Activated CD4-positive, alpha-beta T cell treated with anti-CD3 and anti-CD28 coated beads for 36 hours (primary cell): ENCODE measurements at regions not wholly inside any gene's neighbourhood (a gene's known extent, or its start where the extent isn't known, plus 50 kb on each side); places are given as distances from the start of the nearest gene placed in this dataset.

Experiments
- ATAC-seq: fragments of 200-7000 bp; cut with Tn5 transposase; one replicate; pipeline ENCODE4 v1.10.0; 2021; ENCODE audit warnings: mild to moderate bottlenecking, moderate library complexity
- CTCF ChIA-PET: fragments of 350-600 bp; sonication (Branson Sonifier 250); formaldehyde crosslinking; loops from one replicate; lab custom pipeline; 2021; ENCODE audit warnings: antibody characterized with exemption; lab: Charles Lee
- POLR2A ChIA-PET: fragments of 350-600 bp; sonication (Branson Sonifier 250); formaldehyde crosslinking; loops from one replicate; lab custom pipeline; 2021; ENCODE audit warnings: antibody characterized with exemption, inconsistent platforms; lab: Charles Lee
- DNase-seq: peaks from one replicate; pipeline ENCODE4 v3.0.0-alpha.2; 2020
- H3K27ac Mint-ChIP-seq: one replicate; pipeline ENCODE4 v1.8.0; 2021; ENCODE audit warnings: mixed read lengths
- H3K27me3 Mint-ChIP-seq: one replicate; pipeline ENCODE4 v1.8.0; 2021; ENCODE audit warnings: mixed read lengths
- H3K36me3 Mint-ChIP-seq: one replicate; pipeline ENCODE4 v1.8.0; 2021; ENCODE audit warnings: low read depth, mixed read lengths
- H3K4me1 Mint-ChIP-seq: one replicate; pipeline ENCODE4 v1.8.0; 2021; ENCODE audit warnings: mixed read lengths
- H3K4me3 Mint-ChIP-seq: one replicate; pipeline ENCODE4 v1.8.0; 2021; ENCODE audit warnings: mild to moderate bottlenecking, moderate library complexity, mixed read lengths
- H3K9me3 Mint-ChIP-seq: one replicate; pipeline ENCODE4 v1.8.0; 2021; ENCODE audit warnings: low read depth, mixed read lengths
- intact Hi-C, 2 experiments: fragments of 100-400 bp; cut with DNase I in 1 of 2; cut with micrococcal nuclease in 1 of 2; formaldehyde crosslinking; loops; one replicate each; pipeline versions ENCODE4 v1.14.2 to v1.15.1; 2022 to 2024; cut with DNase I, micrococcal nuclease

DNA sequence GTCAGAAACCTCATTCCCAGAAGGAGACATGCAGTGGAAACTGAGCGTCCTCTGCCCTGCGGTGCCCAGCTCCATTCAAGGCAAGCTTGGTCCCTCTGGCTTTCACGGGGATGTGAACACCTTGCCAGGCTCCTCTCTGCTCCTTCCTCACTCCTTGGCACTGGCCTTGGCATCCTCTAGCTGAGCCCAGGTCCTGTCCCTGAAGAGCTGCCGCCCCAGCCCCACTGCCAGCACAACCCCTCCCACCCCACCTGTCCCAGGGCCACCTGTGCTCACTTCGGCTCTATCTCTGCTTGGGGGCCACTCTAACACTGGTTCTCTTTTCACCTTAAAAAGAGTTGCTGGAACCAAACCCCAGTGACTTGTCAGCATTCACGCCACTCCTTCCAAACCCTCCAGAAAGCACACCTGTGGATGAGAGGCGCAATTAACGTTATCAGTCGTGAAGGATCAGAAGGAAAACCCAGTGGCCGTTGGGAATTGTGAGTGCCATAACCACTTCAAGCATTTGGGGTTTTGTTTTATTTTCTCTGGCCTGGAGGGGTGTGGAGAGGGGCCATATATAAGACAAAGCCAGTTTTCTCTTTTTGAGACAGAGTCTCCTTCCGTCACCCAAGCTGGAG is 103.7 kb downstream of the AXIN2 start:
- ATAC-seq, result no peak
- intact Hi-C loops, result loop anchor here in 1 of 2 experiments (10.0 kb wide), 2 partner anchors 337 to 527 kb away; no protein-coding TSS in a partner anchor
- ChIA-PET CTCF (no interaction called here), POLR2A (no interaction called here)
- Mint-ChIP-seq H3K9me3 (no peaks in the 10 kb centered on the region), H3K36me3 (no peaks in the 10 kb centered on the region), H3K27ac (no peak overlapping the region), H3K27me3 (peaks cover 2% of the 10 kb centered on the region), H3K4me3 (no peak overlapping the region), H3K4me1 (peaks cover 6% of the 10 kb centered on the region)
- DNase-seq, result no peak

DNA sequence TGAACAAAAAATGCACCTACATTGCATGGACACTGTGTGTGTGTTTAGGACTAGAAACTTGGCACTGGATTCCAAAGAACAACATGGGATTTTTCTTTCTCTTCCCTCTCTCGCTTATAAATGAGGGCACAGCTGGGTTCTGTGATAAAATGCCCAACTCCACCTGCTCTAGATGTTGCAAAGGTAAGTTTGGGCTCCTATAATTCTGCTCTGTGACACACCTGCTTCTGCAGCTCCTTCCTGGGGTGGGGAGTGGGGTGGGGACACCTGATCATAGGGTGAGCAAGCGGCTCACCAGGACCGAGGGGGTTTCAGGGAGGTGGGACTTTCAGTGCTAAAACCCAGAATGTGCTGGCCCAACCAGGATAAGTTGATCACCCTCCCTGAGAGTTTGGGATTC is 104.3 kb downstream of the AXIN2 start:
- DNase-seq (no peak), ATAC-seq (no peak)
- Mint-ChIP-seq H3K4me3 (no peak overlapping the region), H3K36me3 (no peaks in the 10 kb centered on the region), H3K27ac (no peak overlapping the region), H3K27me3 (peaks cover 2% of the 10 kb centered on the region), H3K4me1 (peaks cover 6% of the 10 kb centered on the region), H3K9me3 (no peaks in the 10 kb centered on the region)
- ChIA-PET POLR2A (no interaction called here), CTCF (no interaction called here)
- intact Hi-C loops, result loop anchor here in 1 of 2 experiments (10.0 kb wide), 2 partner anchors 338 to 528 kb away; no protein-coding TSS in a partner anchor

DNA sequence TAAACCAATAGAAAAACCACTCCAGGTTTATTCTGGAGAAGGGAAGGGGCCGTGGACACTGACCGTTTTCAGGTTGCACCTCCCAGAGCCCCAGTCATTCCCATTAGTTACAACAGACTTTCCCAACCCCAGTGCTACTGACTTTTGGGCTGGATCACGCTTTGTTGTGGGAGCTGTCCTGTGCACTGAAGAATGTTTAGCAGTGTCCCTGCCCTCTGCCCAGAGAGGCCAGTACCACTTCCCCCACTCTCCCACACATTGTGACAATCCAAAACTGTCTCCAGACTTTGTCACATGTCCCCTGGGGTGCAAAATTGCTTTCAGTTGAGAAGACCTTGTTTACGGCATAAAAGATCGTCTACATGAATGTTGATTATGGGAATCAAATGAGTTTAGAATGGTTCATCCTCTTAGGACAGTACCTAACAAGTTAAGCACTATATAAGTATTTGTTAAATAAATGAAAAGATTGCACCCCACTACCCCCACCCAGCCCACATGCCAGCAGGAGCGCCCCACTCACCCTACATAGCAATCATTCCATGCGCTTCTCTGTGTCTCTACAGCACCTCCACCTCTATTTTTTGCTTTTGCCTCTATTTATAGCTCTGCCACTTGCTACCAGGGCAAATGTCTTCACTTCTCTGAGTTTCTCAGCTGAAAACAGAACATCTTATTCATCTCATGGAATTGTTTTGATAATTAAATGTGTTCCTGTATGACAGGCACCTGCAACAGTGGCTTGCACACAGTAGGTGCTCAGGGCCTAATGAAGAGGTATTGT is 104.9 kb downstream of the AXIN2 start:
- Mint-ChIP-seq H3K4me3 (no peak overlapping the region), H3K27ac (no peak overlapping the region), H3K9me3 (no peaks in the 10 kb centered on the region), H3K4me1 (peaks cover 6% of the 10 kb centered on the region), H3K27me3 (no peaks in the 10 kb centered on the region), H3K36me3 (no peaks in the 10 kb centered on the region)
- POLR2A ChIA-PET, result no interaction called here
- DNase-seq, result no peak
- CTCF ChIA-PET, result interaction anchor here (1.1 kb wide), 1 partner anchor 162 kb away, joined by 4 read pairs; no protein-coding TSS in a partner anchor
- no peak for ATAC-seq
- intact Hi-C loops, result loop anchor here in 1 of 2 experiments (1.0 to 10.0 kb wide), 4 partner anchors 100 to 709 kb away; no protein-coding TSS in a partner anchor

DNA sequence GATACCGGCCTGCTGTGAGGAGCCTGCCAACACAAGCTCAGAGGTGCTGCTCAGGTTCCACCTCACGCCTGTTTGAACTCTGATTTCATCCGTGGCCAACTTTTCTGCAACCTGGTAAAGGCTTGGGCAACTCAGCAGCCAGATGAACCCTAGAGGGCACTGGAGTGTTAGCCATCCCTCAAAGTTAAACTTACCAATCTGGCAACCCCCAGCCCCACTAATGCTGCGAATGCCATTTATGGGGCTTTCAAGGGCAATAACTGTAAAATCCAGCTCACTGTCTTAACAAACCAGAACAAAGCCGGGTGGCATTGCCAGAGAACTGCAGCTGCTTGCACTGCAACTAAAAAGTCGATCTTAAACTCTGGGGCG is 105.5 kb downstream of the AXIN2 start:
- H3K9me3 Mint-ChIP-seq, result no peaks in the 10 kb centered on the region
- ATAC-seq (peak; percentile 33), DNase-seq (peak; percentile 34)
- no peak overlapping the region for H3K4me3 Mint-ChIP-seq
- ChIA-PET CTCF (interaction anchor here (0.6 to 1.1 kb wide), 2 partner anchors 161 to 1191 kb away, joined by 3 to 4 read pairs; no protein-coding TSS in a partner anchor), POLR2A (interaction anchor here (0.6 kb wide), 1 partner anchor 39 kb away, joined by 5 read pairs; no protein-coding TSS in a partner anchor)
- H3K36me3 Mint-ChIP-seq, result no peaks in the 10 kb centered on the region
- H3K27me3 Mint-ChIP-seq, result no peaks in the 10 kb centered on the region
- H3K4me1 Mint-ChIP-seq, result peaks cover 6% of the 10 kb centered on the region
- H3K27ac Mint-ChIP-seq, result no peak overlapping the region
- intact Hi-C loops, result loop anchor here in 1 of 2 experiments (1.0 to 10.0 kb wide), 4 partner anchors 100 to 709 kb away; no protein-coding TSS in a partner anchor

DNA sequence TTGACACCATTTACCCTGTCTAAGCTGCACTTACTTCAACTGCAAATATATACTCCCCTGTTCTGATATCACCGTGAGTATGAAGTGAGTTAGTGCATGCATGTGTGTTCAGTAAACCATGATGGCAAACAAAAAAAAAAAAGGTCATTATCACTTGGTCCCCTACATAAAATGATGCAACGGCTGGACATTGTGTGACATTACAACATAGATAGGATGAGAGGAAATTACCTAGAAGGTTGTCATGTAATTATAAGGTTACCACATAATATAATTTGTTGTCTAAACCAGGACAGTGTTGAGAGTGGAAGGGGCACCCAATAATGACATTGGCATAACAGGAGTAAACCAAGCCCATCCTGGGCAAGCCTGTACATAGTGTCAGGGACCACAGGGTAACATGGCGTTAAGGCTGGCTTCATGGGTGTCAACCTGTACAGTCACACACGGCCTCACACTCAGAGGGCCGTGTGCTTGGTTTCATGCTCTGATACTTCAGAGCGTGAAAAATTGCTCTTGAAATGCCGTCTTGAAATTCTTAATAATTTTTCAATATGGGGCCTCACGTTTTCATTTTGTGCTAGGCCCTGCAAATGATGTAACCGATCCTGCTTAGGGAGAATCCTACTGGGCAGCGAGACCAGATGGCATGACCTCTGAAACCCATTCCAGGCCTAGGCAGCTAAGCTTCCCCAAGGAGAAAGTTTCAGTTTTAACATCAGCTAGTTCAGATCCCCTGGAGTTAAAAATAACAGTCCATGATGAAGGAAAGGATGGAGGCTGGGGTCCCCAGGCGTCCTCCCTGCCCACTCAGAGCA is 106.1 kb downstream of the AXIN2 start:
- H3K27ac Mint-ChIP-seq, result no peak overlapping the region
- no peaks in the 10 kb centered on the region for H3K36me3 Mint-ChIP-seq
- POLR2A ChIA-PET, result interaction anchor here (0.6 kb wide), 1 partner anchor 40 kb away, joined by 5 read pairs; no protein-coding TSS in a partner anchor
- no peaks in the 10 kb centered on the region for H3K27me3 Mint-ChIP-seq
- DNase-seq, result no peak
- peaks cover 6% of the 10 kb centered on the region for H3K4me1 Mint-ChIP-seq
- H3K9me3 Mint-ChIP-seq, result no peaks in the 10 kb centered on the region
- intact Hi-C loops, result loop anchor here in 1 of 2 experiments (10.0 kb wide), 2 partner anchors 339 to 529 kb away; no protein-coding TSS in a partner anchor
- no peak for ATAC-seq
- CTCF ChIA-PET, result interaction anchor here (0.6 to 1.1 kb wide), 3 partner anchors 66 to 1191 kb away, joined by 3 to 4 read pairs (median 4); no protein-coding TSS in a partner anchor
- no peak overlapping the region for H3K4me3 Mint-ChIP-seq

DNA sequence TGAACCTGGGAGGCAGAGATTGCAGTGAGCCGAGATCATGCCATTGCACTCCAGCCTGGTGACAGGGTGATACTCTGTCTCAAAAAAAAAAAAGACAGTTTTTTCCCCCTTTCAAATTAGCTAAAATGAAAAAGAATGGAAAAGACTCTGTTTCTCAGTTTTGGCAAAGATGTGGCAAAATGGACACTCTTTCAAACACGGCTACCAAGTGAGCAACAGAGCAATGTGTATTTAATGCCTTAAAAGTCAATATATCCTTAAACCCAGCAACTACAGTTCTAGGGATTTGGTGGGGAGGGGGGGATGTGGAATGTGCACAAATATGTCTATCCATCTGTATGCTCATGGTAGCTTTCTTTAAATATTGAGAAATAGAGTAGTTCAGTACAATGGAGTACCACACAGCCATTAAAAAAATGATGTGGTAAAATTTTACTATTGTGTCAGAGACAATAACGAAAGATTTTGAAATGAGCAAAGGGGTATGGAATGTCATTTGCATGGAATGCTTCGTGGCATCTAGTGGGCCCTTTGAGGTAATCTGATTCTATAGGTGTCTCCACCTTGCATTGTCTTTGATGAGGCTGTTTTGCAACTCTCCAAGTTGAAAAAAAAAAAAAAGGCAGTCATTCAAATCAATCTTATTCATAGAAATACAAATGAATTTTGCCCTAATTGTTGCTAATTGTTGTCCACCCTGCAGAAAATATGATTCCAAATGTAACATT is 108.1 kb downstream of the AXIN2 start:
- ATAC-seq, result no peak
- ChIA-PET CTCF (no interaction called here), POLR2A (no interaction called here)
- Mint-ChIP-seq H3K4me3 (no peak overlapping the region), H3K4me1 (peaks cover 6% of the 10 kb centered on the region), H3K36me3 (no peaks in the 10 kb centered on the region), H3K9me3 (no peaks in the 10 kb centered on the region), H3K27ac (no peak overlapping the region), H3K27me3 (peaks cover 2% of the 10 kb centered on the region)
- intact Hi-C loops, result loop anchor here in 1 of 2 experiments (10.0 kb wide), 2 partner anchors 341 to 531 kb away; no protein-coding TSS in a partner anchor
- DNase-seq, result no peak

DNA sequence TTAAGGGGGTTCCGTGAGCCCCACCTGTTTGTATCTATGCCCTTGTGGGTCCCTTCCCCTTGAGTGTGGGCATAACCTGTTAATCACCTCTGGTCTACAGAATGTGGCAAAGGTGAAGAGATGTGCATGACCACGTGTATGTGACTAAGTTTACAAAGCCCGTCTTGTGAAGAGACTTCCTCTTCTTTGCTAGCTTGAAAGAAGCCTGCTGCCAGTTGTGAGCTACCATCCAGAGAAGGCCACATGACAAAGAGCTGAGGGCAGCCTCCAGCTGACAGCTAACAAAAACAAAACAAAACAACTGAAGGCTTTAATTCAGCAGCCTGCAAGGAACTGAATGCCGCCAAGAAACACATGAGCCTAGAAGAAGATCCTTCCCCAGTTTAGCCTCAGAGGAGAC is 112.0 kb downstream of the AXIN2 start:
- ChIA-PET POLR2A (no interaction called here), CTCF (no interaction called here)
- Mint-ChIP-seq H3K4me3 (no peak overlapping the region), H3K27me3 (peaks cover 9% of the 10 kb centered on the region), H3K4me1 (no peaks in the 10 kb centered on the region), H3K9me3 (no peaks in the 10 kb centered on the region), H3K27ac (no peak overlapping the region), H3K36me3 (no peaks in the 10 kb centered on the region)
- no peak for ATAC-seq
- DNase-seq, result no peak
- intact Hi-C loops, result no loop called here

DNA sequence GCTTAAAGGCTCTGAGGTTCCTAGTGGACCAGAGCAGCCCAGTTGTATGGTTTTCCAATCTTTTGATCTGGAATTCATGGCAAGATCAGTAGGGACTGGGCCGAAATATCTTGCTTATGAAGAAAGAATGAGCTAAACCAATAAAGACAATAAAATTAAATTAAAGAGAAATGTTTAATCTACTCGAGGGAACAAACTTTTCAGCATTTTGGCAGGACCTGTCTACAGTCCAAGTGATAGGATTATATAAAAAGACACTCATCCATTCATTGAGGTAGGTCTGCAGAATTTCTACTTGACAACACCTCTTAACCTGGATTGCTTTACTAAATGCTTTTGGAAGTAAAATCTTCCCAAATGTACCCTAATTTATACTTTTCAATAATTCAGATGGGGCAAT is 113.6 kb downstream of the AXIN2 start:
- ChIA-PET CTCF (no interaction called here), POLR2A (no interaction called here)
- Mint-ChIP-seq H3K27me3 (peaks cover 13% of the 10 kb centered on the region), H3K27ac (no peak overlapping the region), H3K4me3 (no peak overlapping the region), H3K36me3 (no peaks in the 10 kb centered on the region), H3K4me1 (no peaks in the 10 kb centered on the region), H3K9me3 (no peaks in the 10 kb centered on the region)
- ATAC-seq, result no peak
- intact Hi-C loops, result no loop called here
- no peak for DNase-seq

DNA sequence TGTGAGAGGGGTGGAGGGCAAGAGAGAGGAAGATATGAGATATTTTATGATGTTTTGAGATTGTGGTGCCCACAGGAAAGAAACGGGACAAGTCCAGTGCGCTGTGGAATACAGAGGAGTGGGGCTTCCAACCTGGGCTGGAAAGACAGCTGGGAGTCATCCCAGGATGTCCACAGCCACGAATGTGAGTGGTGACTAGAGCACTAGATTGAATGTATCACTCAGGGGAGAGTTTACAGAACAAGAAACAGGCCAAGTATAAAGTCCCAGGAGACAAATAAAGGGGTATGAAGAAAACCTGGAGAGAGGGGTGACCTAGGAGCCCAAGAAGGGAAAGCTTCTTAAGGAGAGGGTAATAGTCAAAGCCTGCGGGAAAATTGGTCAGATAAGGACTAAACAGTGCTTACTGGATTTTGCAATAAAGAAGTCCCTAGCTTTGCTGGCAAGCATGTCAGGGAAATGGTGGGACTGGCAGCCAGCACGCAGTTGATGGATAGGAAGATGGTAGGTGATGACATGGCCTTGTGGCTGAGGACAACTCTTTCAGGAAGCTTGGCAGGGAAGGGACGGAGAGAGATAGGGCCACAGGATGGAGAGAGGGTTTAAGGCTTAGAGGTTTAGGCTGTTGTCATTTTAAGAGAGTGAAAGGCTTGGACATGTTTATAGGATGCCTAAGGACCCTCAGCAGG is 114.5 kb downstream of the AXIN2 start:
- no peaks in the 10 kb centered on the region for H3K9me3 Mint-ChIP-seq
- intact Hi-C loops, result no loop called here
- DNase-seq (no peak), ATAC-seq (no peak)
- H3K27me3 Mint-ChIP-seq, result peaks cover 13% of the 10 kb centered on the region
- H3K4me3 Mint-ChIP-seq, result no peak overlapping the region
- ChIA-PET POLR2A (no interaction called here), CTCF (interaction anchor here (0.6 kb wide), 1 partner anchor 48 kb away, joined by 3 read pairs; no protein-coding TSS in a partner anchor)
- H3K4me1 Mint-ChIP-seq, result peaks cover 6% of the 10 kb centered on the region
- H3K27ac Mint-ChIP-seq, result no peak overlapping the region
- H3K36me3 Mint-ChIP-seq, result no peaks in the 10 kb centered on the region

DNA sequence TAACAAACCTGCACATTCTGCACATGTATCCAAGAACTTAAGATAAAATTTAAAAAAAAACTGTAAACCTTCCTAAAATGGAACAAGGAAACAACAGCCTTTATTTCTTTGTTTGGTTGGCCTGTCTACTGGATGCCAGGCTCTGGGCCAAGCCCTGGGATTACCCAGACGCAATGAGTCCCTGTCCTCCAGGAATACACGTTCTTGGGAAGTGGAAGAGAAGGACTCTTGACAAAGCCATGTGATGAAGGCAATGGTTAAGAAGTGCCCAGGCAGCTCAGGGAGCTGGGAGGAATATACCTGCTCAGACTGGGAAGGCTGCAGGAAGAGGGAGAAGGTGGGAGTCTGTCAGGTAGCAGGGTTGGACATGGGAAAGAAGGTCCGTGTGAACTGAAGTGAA is 115.4 kb downstream of the AXIN2 start:
- ChIA-PET CTCF (interaction anchor here (0.6 to 0.7 kb wide), 2 partner anchors 47 to 248 kb away, joined by 3 read pairs; no protein-coding TSS in a partner anchor), POLR2A (no interaction called here)
- H3K9me3 Mint-ChIP-seq, result no peaks in the 10 kb centered on the region
- DNase-seq, result no peak
- peaks cover 6% of the 10 kb centered on the region for H3K4me1 Mint-ChIP-seq
- no peak overlapping the region for H3K4me3 Mint-ChIP-seq
- no peaks in the 10 kb centered on the region for H3K36me3 Mint-ChIP-seq
- H3K27me3 Mint-ChIP-seq, result peaks cover 13% of the 10 kb centered on the region
- no peak for ATAC-seq
- intact Hi-C loops, result no loop called here
- no peak overlapping the region for H3K27ac Mint-ChIP-seq
